OCI-LY3 (cell line): ENCODE measurements at regions not wholly inside any gene's neighbourhood (a gene's known extent, or its start where the extent isn't known, plus 50 kb on each side); places are given as distances from the start of the nearest gene placed in this dataset.

Experiments used
- EZH2phosphoT487 ChIP-seq: fragments of 200-600 bp; shearing (Covaris generic); IDR thresholded peaks from 2 replicates; pipeline ENCODE4 v1.6.1; 2018; ENCODE audit warnings: antibody characterized with exemption, mixed run types, low read depth
- TF ChIP-seq, protein P1 (sequence below): fragments of 200-600, 300-600 bp; sonication (generic); IDR thresholded peaks from 2 replicates; pipeline ENCODE4 v1.5.1; 2014; ENCODE audit warnings: antibody characterized with exemption, low read length, low read depth

DNA sequence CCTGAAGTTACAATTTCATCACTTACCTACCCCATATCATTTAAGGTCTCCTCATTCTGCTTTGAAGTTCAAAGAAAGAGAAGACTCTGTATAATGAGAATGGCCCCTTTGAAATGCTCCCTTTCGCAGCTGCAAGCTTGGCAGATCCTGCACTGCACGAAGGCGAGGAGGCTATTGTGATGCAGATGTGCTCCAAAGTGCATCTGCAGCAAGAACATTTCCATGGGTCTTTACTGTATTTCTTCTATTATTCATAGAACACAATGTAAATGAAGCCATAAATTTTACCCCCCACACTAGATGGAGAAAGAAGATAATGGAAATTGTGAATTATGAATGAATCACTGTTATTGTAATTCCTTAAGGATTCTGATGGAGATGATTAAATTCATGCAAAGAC, 178.7 kb downstream of the CHD9NB start:
- TF ChIP-seq, protein P1, sequence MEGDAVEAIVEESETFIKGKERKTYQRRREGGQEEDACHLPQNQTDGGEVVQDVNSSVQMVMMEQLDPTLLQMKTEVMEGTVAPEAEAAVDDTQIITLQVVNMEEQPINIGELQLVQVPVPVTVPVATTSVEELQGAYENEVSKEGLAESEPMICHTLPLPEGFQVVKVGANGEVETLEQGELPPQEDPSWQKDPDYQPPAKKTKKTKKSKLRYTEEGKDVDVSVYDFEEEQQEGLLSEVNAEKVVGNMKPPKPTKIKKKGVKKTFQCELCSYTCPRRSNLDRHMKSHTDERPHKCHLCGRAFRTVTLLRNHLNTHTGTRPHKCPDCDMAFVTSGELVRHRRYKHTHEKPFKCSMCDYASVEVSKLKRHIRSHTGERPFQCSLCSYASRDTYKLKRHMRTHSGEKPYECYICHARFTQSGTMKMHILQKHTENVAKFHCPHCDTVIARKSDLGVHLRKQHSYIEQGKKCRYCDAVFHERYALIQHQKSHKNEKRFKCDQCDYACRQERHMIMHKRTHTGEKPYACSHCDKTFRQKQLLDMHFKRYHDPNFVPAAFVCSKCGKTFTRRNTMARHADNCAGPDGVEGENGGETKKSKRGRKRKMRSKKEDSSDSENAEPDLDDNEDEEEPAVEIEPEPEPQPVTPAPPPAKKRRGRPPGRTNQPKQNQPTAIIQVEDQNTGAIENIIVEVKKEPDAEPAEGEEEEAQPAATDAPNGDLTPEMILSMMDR: no peak
- TF ChIP-seq EZH2phosphoT487: no peak
